MM.1S (cell line): ENCODE measurements at regions not wholly inside any gene's neighbourhood (a gene's known extent, or its start where the extent isn't known, plus 50 kb on each side); places are given as distances from the start of the nearest gene placed in this dataset.

Source experiments
- DNase-seq: peaks from one replicate; pipeline ENCODE4 v3.0.0-alpha.2; 2015
- H2AFZ ChIP-seq: fragments of 300-600 bp; sonication (generic); 2 replicates; pipeline ENCODE4 v1.6.0; 2016; ENCODE audit warnings: antibody characterized with exemption, low read length
- H3F3A ChIP-seq: fragments of 300-600 bp; sonication (generic); 2 replicates; pipeline ENCODE4 v1.6.1; 2016; ENCODE audit warnings: mild to moderate bottlenecking, antibody characterized with exemption, low read length, moderate library complexity, mixed read lengths; ENCODE audit not compliant: insufficient read depth
- H3K27ac ChIP-seq: fragments of 300-600 bp; sonication (generic); 2 replicates; pipeline ENCODE4 v1.5.1; 2016; ENCODE audit warnings: mild to moderate bottlenecking, low read length
- H3K27me3 ChIP-seq: fragments of 300-600 bp; sonication (generic); replicated peaks from 2 replicates; pipeline ENCODE4 v1.6.0; 2016; ENCODE audit warnings: low read length; ENCODE audit not compliant: insufficient read depth
- H3K36me3 ChIP-seq: fragments of 300-600 bp; sonication (generic); replicated peaks from 2 replicates; pipeline ENCODE4 v1.6.1; 2016; ENCODE audit warnings: mild to moderate bottlenecking, low read length, mixed read lengths; ENCODE audit not compliant: insufficient read depth
- H3K4me1 ChIP-seq: fragments of 300-600 bp; sonication (generic); 2 replicates; pipeline ENCODE4 v1.6.1; 2016; ENCODE audit warnings: low read length, mixed read lengths
- H3K4me2 ChIP-seq: fragments of 300-600 bp; sonication (generic); 2 replicates; pipeline ENCODE4 v1.6.0; 2016; ENCODE audit warnings: low read depth, low read length
- H3K4me3 ChIP-seq: fragments of 300-600 bp; sonication (generic); 2 replicates; pipeline ENCODE4 v1.5.1; 2016; ENCODE audit warnings: low read length, mixed read lengths
- H3K79me2 ChIP-seq: fragments of 300-600 bp; sonication (generic); 2 replicates; pipeline ENCODE4 v1.6.1; 2016; ENCODE audit warnings: mixed run types, low read length, mixed read lengths
- H3K9ac ChIP-seq: fragments of 300-600 bp; sonication (generic); 2 replicates; pipeline ENCODE4 v1.6.1; 2016; ENCODE audit warnings: low read length, mixed read lengths
- H3K9me2 ChIP-seq: fragments of 300-600 bp; sonication (generic); replicated peaks from 2 replicates; pipeline ENCODE4 v1.6.1; 2016; ENCODE audit warnings: mild to moderate bottlenecking, low read length, mixed read lengths; ENCODE audit not compliant: insufficient read depth
- H3K9me3 ChIP-seq: fragments of 300-600 bp; sonication (generic); replicated peaks from 2 replicates; pipeline ENCODE4 v1.6.1; 2016; ENCODE audit warnings: mild to moderate bottlenecking, low read length, mixed read lengths; ENCODE audit not compliant: insufficient read depth
- H4K20me1 ChIP-seq: fragments of 300-600 bp; sonication (generic); 2 replicates; pipeline ENCODE4 v1.6.1; 2016; ENCODE audit warnings: mild to moderate bottlenecking, low read length, moderate library complexity, mixed read lengths; ENCODE audit not compliant: insufficient read depth
- EZH2 ChIP-seq: fragments of 300-600 bp; sonication (generic); optimal IDR thresholded peaks from 2 replicates; pipeline ENCODE3; 2017; ENCODE audit warnings: low read depth, mild to moderate bottlenecking, antibody characterized with exemption, low read length, mixed read lengths
- EZH2phosphoT487 ChIP-seq: fragments of 300-600 bp; sonication (generic); IDR thresholded peaks from 2 replicates; pipeline ENCODE4 v1.6.1; 2018; ENCODE audit warnings: antibody characterized with exemption, low read length
- TF ChIP-seq, protein P1 (sequence below): fragments of 300-600 bp; sonication (generic); IDR thresholded peaks from 2 replicates; pipeline ENCODE4 v1.5.1; 2016; ENCODE audit warnings: antibody characterized with exemption, low read length, mixed read lengths

GRCh38 chrX:39427492-39427891 is 626.2 kb downstream of the MID1IP1 start:
- no peak for DNase-seq
- TF ChIP-seq, protein P1, sequence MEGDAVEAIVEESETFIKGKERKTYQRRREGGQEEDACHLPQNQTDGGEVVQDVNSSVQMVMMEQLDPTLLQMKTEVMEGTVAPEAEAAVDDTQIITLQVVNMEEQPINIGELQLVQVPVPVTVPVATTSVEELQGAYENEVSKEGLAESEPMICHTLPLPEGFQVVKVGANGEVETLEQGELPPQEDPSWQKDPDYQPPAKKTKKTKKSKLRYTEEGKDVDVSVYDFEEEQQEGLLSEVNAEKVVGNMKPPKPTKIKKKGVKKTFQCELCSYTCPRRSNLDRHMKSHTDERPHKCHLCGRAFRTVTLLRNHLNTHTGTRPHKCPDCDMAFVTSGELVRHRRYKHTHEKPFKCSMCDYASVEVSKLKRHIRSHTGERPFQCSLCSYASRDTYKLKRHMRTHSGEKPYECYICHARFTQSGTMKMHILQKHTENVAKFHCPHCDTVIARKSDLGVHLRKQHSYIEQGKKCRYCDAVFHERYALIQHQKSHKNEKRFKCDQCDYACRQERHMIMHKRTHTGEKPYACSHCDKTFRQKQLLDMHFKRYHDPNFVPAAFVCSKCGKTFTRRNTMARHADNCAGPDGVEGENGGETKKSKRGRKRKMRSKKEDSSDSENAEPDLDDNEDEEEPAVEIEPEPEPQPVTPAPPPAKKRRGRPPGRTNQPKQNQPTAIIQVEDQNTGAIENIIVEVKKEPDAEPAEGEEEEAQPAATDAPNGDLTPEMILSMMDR, result no peak
- TF ChIP-seq EZH2phosphoT487, result no peak
- TF ChIP-seq EZH2, result no peak
- Histone ChIP-seq H3F3A (no peaks in the 10 kb centered on the region), H3K9me2 (no peaks in the 10 kb centered on the region), H3K9ac (no peak overlapping the region), H3K9me3 (no peaks in the 10 kb centered on the region), H3K4me2 (no peak overlapping the region), H3K4me1 (no peaks in the 10 kb centered on the region), H3K27me3 (no peaks in the 10 kb centered on the region), H2AFZ (no peak overlapping the region), H3K79me2 (no peaks in the 10 kb centered on the region), H3K27ac (no peak overlapping the region), H3K36me3 (no peaks in the 10 kb centered on the region), H4K20me1 (no peaks in the 10 kb centered on the region), H3K4me3 (no peak overlapping the region)

GRCh38 chrX:39427906-39428305 is 626.6 kb downstream of the MID1IP1 start:
- Histone ChIP-seq H3K4me1 (no peaks in the 10 kb centered on the region), H3K79me2 (no peaks in the 10 kb centered on the region), H3K4me2 (no peak overlapping the region), H3K36me3 (no peaks in the 10 kb centered on the region), H3K9ac (no peak overlapping the region), H3F3A (no peaks in the 10 kb centered on the region), H3K9me2 (no peaks in the 10 kb centered on the region), H2AFZ (no peak overlapping the region), H3K9me3 (no peaks in the 10 kb centered on the region), H3K4me3 (no peak overlapping the region), H3K27me3 (no peaks in the 10 kb centered on the region), H3K27ac (no peak overlapping the region), H4K20me1 (no peaks in the 10 kb centered on the region)
- TF ChIP-seq, protein P1, result no peak
- no peak for TF ChIP-seq EZH2phosphoT487
- no peak for TF ChIP-seq EZH2
- DNase-seq, result no peak

GRCh38 chrX:39430551-39430950 is 629.3 kb downstream of the MID1IP1 start:
- Histone ChIP-seq H3K9ac (no peak overlapping the region), H3K27ac (no peak overlapping the region), H3K4me3 (no peak overlapping the region), H3K27me3 (no peaks in the 10 kb centered on the region), H4K20me1 (no peaks in the 10 kb centered on the region), H3F3A (no peaks in the 10 kb centered on the region), H3K9me3 (no peaks in the 10 kb centered on the region), H3K4me1 (no peaks in the 10 kb centered on the region), H3K4me2 (no peak overlapping the region), H3K79me2 (no peaks in the 10 kb centered on the region), H3K9me2 (no peaks in the 10 kb centered on the region), H3K36me3 (no peaks in the 10 kb centered on the region), H2AFZ (no peak overlapping the region)
- TF ChIP-seq EZH2, result no peak
- no peak for TF ChIP-seq EZH2phosphoT487
- TF ChIP-seq, protein P1, result no peak
- DNase-seq, result no peak
